HG02852 (cell line): ENCODE measurements at regions not wholly inside any gene's neighbourhood (a gene's known extent, or its start where the extent isn't known, plus 50 kb on each side); places are given as distances from the start of the nearest gene placed in this dataset.
A peak's percentile ranks its signal among the peaks of the same experiment; 100 is the strongest.

Experiments used
- ATAC-seq: cut with Tn5 transposase; IDR thresholded peaks from one replicate; pipeline ENCODE4 v1.9.1; 2021; ENCODE audit warnings: mild to moderate bottlenecking, moderate library complexity; ENCODE audit not compliant: unreplicated experiment

GRCh38 chr3:66133050-66133757, 87.6 kb upstream of the SLC25A26 start:
- no peak for ATAC-seq

GRCh38 chr3:66128623-66129022, 89.9 kb upstream of the MAGI1 start:
- no peak for ATAC-seq

GRCh38 chr3:66121318-66121717, 82.6 kb upstream of the MAGI1 start:
- ATAC-seq, result no peak

GRCh38 chr3:66115858-66116654, 77.3 kb upstream of the MAGI1 start:
- no peak for ATAC-seq

GRCh38 chr3:66113542-66113941, 74.8 kb upstream of the MAGI1 start:
- ATAC-seq, result no peak

GRCh38 chr3:66110840-66111239, 72.1 kb upstream of the MAGI1 start:
- no peak for ATAC-seq

GRCh38 chr3:66107855-66108254, 69.1 kb upstream of the MAGI1 start:
- no peak for ATAC-seq

- no peak for ATAC-seq
These were observed 68.1 kb upstream of the MAGI1 start for GRCh38 chr3:66106788-66107187.

GRCh38 chr3:66104535-66104934, 65.8 kb upstream of the MAGI1 start:
- no peak for ATAC-seq

- ATAC-seq, result no peak
These were observed 65.0 kb upstream of the MAGI1 start for GRCh38 chr3:66103729-66104128.

GRCh38 chr3:66101901-66102300, 63.2 kb upstream of the MAGI1 start:
- ATAC-seq, result no peak

GRCh38 chr3:66099541-66100065, 60.9 kb upstream of the MAGI1 start:
- ATAC-seq, result no peak

- ATAC-seq, result no peak
These were observed 59.7 kb upstream of the MAGI1 start for GRCh38 chr3:66098436-66098835.

GRCh38 chr3:66097647-66098046, 58.9 kb upstream of the MAGI1 start:
- ATAC-seq, result no peak

GRCh38 chr3:66095295-66096001, 56.7 kb upstream of the MAGI1 start:
- no peak for ATAC-seq

GRCh38 chr3:66093981-66094380, 55.3 kb upstream of the MAGI1 start:
- ATAC-seq, result peak; percentile 82

- no peak for ATAC-seq
These were observed 53.7 kb upstream of the MAGI1 start for GRCh38 chr3:66092175-66092995.
